Lower leg skin (tissue), 3 donors: ENCODE measurements at regions not wholly inside any gene's neighbourhood (a gene's known extent, or its start where the extent isn't known, plus 50 kb on each side); places are given as distances from the start of the nearest gene placed in this dataset.

Experiments
- CTCF ChIP-seq, 3 donors: fragments of 450-650 bp; IDR thresholded peaks; one replicate each; pipeline ENCODE4 v1.5.1; 2016; ENCODE audit warnings: antibody characterized with exemption in 3 of 3, mild to moderate bottlenecking in 3 of 3, moderate library complexity in 2 of 3
- POLR2A ChIP-seq, 2 donors: fragments of 450-650 bp; IDR thresholded peaks; one replicate each; pipeline ENCODE4 v1.6.1; 2016 to 2017; ENCODE audit warnings: antibody characterized with exemption in 2 of 2, mild to moderate bottlenecking in 1 of 2, moderate library complexity in 1 of 2

GRCh38 chr14:34088914-34089313 lies 138.0 kb upstream of the EGLN3 start:
- TF ChIP-seq CTCF (IDR thresholded peaks at IDR 0.05) = no peak
- no peak for TF ChIP-seq POLR2A (IDR thresholded peaks at IDR 0.05)
